PC-9 (cell line): ENCODE measurements at regions not wholly inside any gene's neighbourhood (a gene's known extent, or its start where the extent isn't known, plus 50 kb on each side); places are given as distances from the start of the nearest gene placed in this dataset.

Experiments used
- CTCF ChIP-seq: fragments of 200-600 bp; sonication (generic); conservative IDR thresholded peaks from 2 replicates; pipeline ENCODE4 v1.6.1; 2017; ENCODE audit warnings: mixed run types, antibody characterized with exemption, mild to moderate bottlenecking, moderate library complexity
- EZH2 ChIP-seq: fragments of 200-600 bp; sonication (generic); IDR thresholded peaks from 2 replicates; pipeline ENCODE4 v1.8.0; 2017; ENCODE audit warnings: antibody characterized with exemption, low read depth

GRCh38 chr7:42572056-42572455, 335.0 kb upstream of the GLI3 start:
- no peak for TF ChIP-seq CTCF
- no peak for TF ChIP-seq EZH2
